Femur (tissue), 1 donor: ENCODE measurements at regions not wholly inside any gene's neighbourhood (a gene's known extent, or its start where the extent isn't known, plus 50 kb on each side); places are given as distances from the start of the nearest gene placed in this dataset.
"Not testable (repeated sequence)": the region's sequence is repeated elsewhere in the genome, so short reads cannot be mapped to it uniquely, and the experiment has no call there.

ENCODE experiments used
- DNase-seq: peaks from one replicate; pipeline ENCODE4 v3.0.0-alpha.2; 2017

GRCh38 chr5:38794037-38794436 is 51.8 kb upstream of the OSMR start:
- DNase-seq, result not testable (repeated sequence)

GRCh38 chr5:38794986-38795385 is 50.8 kb upstream of the OSMR start:
- DNase-seq, result no peak

- DNase-seq, result no peak
Measured at GRCh38 chr5:38795986-38796741, 49.6 kb upstream of the OSMR start.
